GM21786 (cell line): ENCODE measurements at regions not wholly inside any gene's neighbourhood (a gene's known extent, or its start where the extent isn't known, plus 50 kb on each side); places are given as distances from the start of the nearest gene placed in this dataset.
A peak's percentile ranks its signal among the peaks of the same experiment; 100 is the strongest.
"Not testable (repeated sequence)": the region's sequence is repeated elsewhere in the genome, so short reads cannot be mapped to it uniquely, and the experiment has no call there.

Source experiments
- ATAC-seq: cut with Tn5 transposase; IDR thresholded peaks from one replicate; pipeline ENCODE4 v1.9.1; 2021; ENCODE audit not compliant: unreplicated experiment

DNA sequence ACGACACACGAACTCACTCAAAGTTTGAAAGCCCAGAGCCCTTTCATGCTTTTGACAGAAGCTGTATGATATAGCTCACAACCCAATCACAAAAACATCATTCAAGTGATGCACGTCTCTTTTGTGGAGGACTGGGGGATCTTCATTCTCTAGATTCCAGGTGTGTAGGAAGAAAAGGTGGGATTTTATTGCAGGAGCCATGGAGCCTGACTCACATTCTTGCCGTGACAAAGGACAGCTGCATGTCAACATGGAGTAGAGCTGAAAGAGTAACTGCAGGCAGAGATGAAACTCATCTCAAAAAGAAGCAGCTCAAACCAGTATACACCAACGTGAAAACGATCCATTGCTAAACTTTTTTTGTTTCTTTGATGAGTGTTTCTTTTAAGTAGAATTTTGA is 50.9 kb upstream of the PDE1A start:
- ATAC-seq, result no peak

GRCh38 chr2:182481676-182482075 is 54.8 kb upstream of the PDE1A start:
- ATAC-seq, result no peak

DNA sequence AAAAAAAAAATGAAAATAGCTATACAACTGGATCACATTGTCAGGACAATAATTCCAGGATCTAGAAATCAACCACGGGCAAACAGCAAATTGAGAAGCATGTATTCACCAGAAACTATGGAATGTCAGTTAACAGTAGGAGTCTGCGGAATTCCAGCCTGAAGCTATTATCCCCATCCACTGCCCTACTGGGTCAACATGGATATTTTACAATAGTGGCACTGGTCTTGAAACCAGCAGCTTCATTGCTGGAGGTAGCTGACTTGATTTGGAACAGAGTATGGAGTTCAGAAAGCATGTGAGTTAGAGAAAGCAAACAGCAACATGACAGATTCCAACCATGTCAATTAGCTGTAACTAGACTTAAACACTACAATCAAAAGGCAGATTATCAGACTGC is 55.7 kb upstream of the PDE1A start:
- ATAC-seq, result no peak

GRCh38 chr2:182496596-182496995 is 69.8 kb upstream of the PDE1A start:
- no peak for ATAC-seq

GRCh38 chr2:182499706-182500470 is 73.1 kb upstream of the PDE1A start:
- ATAC-seq, result no peak

GRCh38 chr2:182503886-182504285 is 77.0 kb upstream of the PDE1A start:
- no peak for ATAC-seq

- ATAC-seq, result no peak
Measured at GRCh38 chr2:182504903-182505302, 78.1 kb upstream of the PDE1A start.

DNA sequence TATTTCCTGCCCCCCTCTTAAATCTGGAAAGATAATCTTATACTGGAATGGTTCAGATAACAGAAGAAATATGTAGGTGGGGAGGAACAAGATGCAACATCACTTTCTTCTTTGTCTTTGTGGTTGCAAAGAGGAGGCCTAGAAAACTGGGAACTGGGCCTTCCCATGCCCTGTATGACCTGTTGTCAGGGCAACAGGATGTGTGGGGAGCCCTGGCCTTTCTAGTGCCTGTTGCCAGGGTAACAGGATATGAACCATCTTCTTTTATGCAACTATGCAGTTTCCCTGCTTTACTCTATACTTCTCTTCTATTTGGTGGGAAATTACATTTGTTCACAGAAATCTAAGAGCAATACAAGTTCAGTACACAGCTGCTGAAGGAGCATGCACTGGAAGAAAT is 79.8 kb upstream of the PDE1A start:
- no peak for ATAC-seq

DNA sequence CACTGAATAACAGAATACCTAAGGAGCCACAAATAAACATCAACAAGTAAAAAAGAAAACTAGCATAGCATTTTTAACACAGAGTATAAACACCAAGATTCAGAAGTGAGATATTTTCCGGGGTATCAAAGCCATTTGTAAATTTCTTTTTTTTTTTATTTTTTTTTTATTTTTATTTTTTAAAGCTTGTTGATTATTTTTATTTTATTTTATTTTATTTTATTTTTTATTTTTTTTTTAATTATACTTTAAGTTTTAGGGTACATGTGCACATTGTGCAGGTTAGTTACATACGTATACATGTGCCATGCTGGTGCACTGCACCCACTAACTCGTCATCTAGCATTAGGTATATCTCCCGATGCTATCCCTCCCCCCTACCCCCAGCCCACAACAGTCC is 81.7 kb upstream of the PDE1A start:
- not testable (repeated sequence) for ATAC-seq

DNA sequence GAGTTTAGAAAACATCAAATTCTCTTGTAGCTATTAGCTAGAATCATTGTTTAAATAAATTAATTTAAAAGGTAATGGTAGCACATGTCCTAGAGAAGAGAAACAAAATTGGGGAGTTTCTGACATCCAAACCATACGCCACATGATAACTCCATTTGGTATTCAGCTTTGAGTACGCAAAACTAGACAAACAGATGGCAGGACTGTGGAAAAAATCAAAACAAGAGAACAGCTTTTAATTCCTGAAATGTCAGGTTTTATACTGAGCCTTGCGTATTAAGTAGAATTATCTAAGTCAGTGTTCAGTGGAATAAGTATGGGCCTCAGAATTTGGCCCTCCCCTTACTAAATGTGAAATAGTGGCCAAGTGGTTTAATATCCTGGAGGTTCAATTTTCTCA is 82.4 kb upstream of the PDE1A start:
- no peak for ATAC-seq

DNA sequence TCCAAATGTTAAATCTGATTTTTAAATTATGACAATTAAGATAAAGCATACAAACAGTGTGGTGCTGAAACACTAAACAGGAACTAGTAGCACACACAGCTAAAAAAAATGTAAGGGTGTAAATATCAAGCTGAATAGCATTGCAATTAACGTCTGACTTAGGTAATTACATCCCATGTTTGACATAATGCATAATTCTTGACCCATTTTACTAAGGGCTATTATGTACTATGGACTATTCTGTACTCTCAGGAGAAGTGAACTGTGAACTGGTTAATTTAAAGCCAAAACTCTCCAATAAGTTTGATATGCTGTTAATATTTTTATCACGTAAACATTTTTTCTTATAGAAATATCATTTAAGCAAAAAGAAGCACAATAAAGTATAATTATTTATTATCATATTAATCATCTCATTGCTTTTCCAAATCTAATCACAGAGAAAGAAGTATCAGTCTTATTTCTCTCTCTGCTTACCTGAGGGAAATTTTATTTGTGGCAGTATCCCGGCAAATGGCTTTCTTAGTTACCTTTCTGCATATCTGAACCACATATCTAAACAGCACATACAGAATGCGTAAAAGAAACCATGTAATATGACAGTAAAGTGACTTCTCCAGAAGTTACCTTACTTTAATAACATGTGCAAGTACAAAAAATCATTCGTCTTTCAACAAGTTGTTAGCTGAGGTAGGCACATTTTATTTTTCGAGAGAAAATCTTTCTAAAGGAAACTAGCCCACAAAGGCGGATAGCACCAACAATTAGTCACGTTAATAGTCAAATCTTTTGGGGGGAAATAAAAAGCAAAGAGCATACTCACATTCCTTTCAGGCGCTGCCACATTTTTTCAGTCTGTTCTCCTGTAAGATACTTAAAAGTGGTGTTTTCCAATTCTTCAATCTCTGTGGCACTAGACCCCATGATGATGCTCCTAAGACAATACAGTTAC is 94.9 kb upstream of the PDE1A start:
- no peak for ATAC-seq

- ATAC-seq, result no peak
Measured at GRCh38 chr2:182522405-182522896, 95.6 kb upstream of the PDE1A start.

- no peak for ATAC-seq
Measured at GRCh38 chr2:182522972-182523473, 96.2 kb upstream of the PDE1A start.

GRCh38 chr2:182530636-182531035 is 103.8 kb upstream of the PDE1A start:
- ATAC-seq, result no peak

GRCh38 chr2:182540252-182540651 is 113.4 kb upstream of the PDE1A start:
- ATAC-seq, result no peak

- peak; percentile 70 for ATAC-seq
Measured at GRCh38 chr2:182541268-182541667, 114.4 kb upstream of the PDE1A start.

GRCh38 chr2:182542501-182543258 is 115.8 kb upstream of the PDE1A start:
- ATAC-seq, result no peak

DNA sequence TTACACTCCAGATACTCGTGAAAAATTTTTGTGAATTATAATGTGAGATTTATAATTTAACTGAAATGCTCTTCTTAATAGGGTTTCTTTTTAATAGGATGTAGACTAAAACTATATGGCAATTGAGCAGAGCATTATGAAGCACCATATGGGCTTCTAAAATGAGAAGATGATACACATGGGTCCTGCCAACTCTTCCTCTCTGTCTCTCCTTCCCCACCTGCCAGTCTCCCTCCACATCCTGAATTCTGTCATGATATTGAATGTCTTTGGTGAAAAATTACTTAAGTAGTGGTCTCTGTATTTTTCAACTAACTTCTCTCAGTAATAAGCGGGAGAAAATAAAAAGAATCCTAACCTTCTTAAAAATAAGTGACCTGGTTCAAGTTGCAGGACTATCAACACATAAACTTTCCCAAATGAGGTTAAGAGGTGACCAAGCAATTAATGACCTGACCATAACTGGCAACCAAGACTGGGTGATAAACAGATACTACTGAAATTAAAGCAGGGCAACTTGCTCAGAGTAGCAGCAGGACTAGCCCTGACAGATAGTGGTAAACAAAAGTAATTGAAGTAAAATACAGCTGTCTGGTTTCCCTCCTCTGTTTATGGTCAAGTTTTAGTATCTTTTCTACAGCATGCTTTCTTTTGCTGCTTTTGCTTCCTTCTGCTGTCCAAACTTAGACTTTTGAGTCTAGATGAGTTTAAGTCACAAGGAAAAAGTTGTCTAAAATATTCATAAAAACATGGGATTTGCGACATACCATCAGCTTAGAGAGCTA is 117.1 kb upstream of the PDE1A start:
- no peak for ATAC-seq

- peak; percentile 82 for ATAC-seq
Measured at GRCh38 chr2:182545420-182546167, 118.8 kb upstream of the PDE1A start.
